IMR-90 (cell line): ENCODE measurements at regions not wholly inside any gene's neighbourhood (a gene's known extent, or its start where the extent isn't known, plus 50 kb on each side); places are given as distances from the start of the nearest gene placed in this dataset.

Source experiments
- ATAC-seq: fragments of 200-7000 bp; cut with Tn5 transposase; 2 replicates; pipeline ENCODE4 v1.9.1; 2020; ENCODE audit warnings: low read depth, mild to moderate bottlenecking, moderate library complexity
- BruUV-seq: library from RNA; stranded (reverse); fragments of 400-500 nt; replicated peaks from 2 replicates; lab custom pipeline; 2021; lab: Mats Ljungman, UMichigan
- CTCF ChIA-PET: fragments of 300-600 bp; formaldehyde crosslinking; extraction: SDS; loops from one replicate; lab custom pipeline; 2021; ENCODE audit warnings: antibody characterized with exemption; lab: Yijun Ruan, JAX
- POLR2A ChIA-PET: fragments of 300-600 bp; sonication (Branson Sonifier 250); formaldehyde crosslinking; loops from one replicate; lab custom pipeline; 2022; ENCODE audit warnings: antibody characterized with exemption; ENCODE audit not compliant: unreplicated experiment; lab: Charles Lee
- DNase-seq: peaks from one replicate; pipeline ENCODE4 v3.0.0; 2013
- H2AFZ ChIP-seq: replicated peaks from 2 replicates; pipeline ENCODE3; 2013; ENCODE audit warnings: low read length, mild to moderate bottlenecking; ENCODE audit not compliant: poor library complexity
- H2AK5ac ChIP-seq: 2 replicates; pipeline ENCODE4 v1.6.1; 2013; ENCODE audit warnings: low read depth, low read length, inconsistent platforms
- H2AK9ac ChIP-seq: replicated peaks from 2 replicates; pipeline ENCODE3; 2013; ENCODE audit warnings: mild to moderate bottlenecking, low read depth, low read length, moderate library complexity; ENCODE audit not compliant: poor library complexity
- H2BK120ac ChIP-seq: 2 replicates; pipeline ENCODE4 v1.6.1; 2013; ENCODE audit warnings: low read depth, low read length, inconsistent platforms
- H2BK15ac ChIP-seq: 3 replicates; pipeline ENCODE4 v1.6.1; 2013; ENCODE audit warnings: low read depth, low read length, inconsistent platforms
- H2BK20ac ChIP-seq: 2 replicates; pipeline ENCODE4 v1.6.1; 2013; ENCODE audit warnings: low read depth, mild to moderate bottlenecking, inconsistent platforms, low read length, moderate library complexity
- H2BK5ac ChIP-seq: 2 replicates; pipeline ENCODE4 v1.6.1; 2013; ENCODE audit warnings: mild to moderate bottlenecking, low read depth, low read length, inconsistent platforms; ENCODE audit not compliant: poor library complexity, severe bottlenecking
- H3K14ac ChIP-seq: replicated peaks from 2 replicates; pipeline ENCODE4 v1.6.1; 2013; ENCODE audit warnings: low read depth, low read length, inconsistent platforms
- H3K18ac ChIP-seq: 2 replicates; pipeline ENCODE4 v1.6.1; 2013; ENCODE audit warnings: low read depth, low read length, control low read depth
- H3K23ac ChIP-seq: 2 replicates; pipeline ENCODE4 v1.6.1; 2013; ENCODE audit warnings: low read depth, low read length, inconsistent platforms
- H3K27ac ChIP-seq: 2 replicates; pipeline ENCODE4 v1.5.1; 2013; ENCODE audit warnings: mild to moderate bottlenecking, control low read depth, low read length; ENCODE audit not compliant: insufficient read depth
- H3K27me3 ChIP-seq: 2 replicates; pipeline ENCODE4 v1.6.1; 2013; ENCODE audit warnings: low read length; ENCODE audit not compliant: control insufficient read depth, insufficient read depth
- H3K36me3 ChIP-seq: 2 replicates; pipeline ENCODE4 v1.6.1; 2013; ENCODE audit warnings: low read length, mixed read lengths; ENCODE audit not compliant: control insufficient read depth, insufficient read depth
- H3K4ac ChIP-seq: 2 replicates; pipeline ENCODE4 v1.6.1; 2013; ENCODE audit warnings: low read depth, low read length, inconsistent platforms
- H3K4me1 ChIP-seq: 2 replicates; pipeline ENCODE4 v1.6.1; 2013; ENCODE audit warnings: low read length, mixed read lengths; ENCODE audit not compliant: control insufficient read depth, insufficient read depth
- H3K4me2 ChIP-seq: 2 replicates; pipeline ENCODE4 v1.6.1; 2013; ENCODE audit warnings: low read depth, mild to moderate bottlenecking, control low read depth, low read length, moderate library complexity
- H3K4me3 ChIP-seq: 2 replicates; pipeline ENCODE4 v1.5.1; 2013; ENCODE audit warnings: low read depth, mild to moderate bottlenecking, control low read depth, low read length, moderate library complexity; ENCODE audit not compliant: insufficient read depth
- H3K56ac ChIP-seq: 2 replicates; pipeline ENCODE4 v1.6.1; 2013; ENCODE audit warnings: low read length, inconsistent platforms; ENCODE audit not compliant: insufficient read depth; ENCODE audit errors: extremely low read depth
- H3K79me1 ChIP-seq, 2 experiments: 2 replicates each; pipeline ENCODE4 v1.6.1; 2013; ENCODE audit warnings: low read length in 2 of 2, inconsistent platforms in 1 of 2, low read depth in 1 of 2
- H3K9ac ChIP-seq: 2 replicates; pipeline ENCODE4 v1.6.1; 2013; ENCODE audit warnings: low read depth, low read length, control low read depth
- H3K9me1 ChIP-seq: 2 replicates; pipeline ENCODE4 v1.6.1; 2013; ENCODE audit warnings: low read length, inconsistent platforms; ENCODE audit not compliant: insufficient read depth
- H3K9me3 ChIP-seq: 2 replicates; pipeline ENCODE4 v1.6.1; 2013; ENCODE audit warnings: low read length; ENCODE audit not compliant: control insufficient read depth, insufficient read depth
- H4K20me1 ChIP-seq: 2 replicates; pipeline ENCODE4 v1.6.1; 2013; ENCODE audit warnings: low read length, inconsistent platforms; ENCODE audit not compliant: insufficient read depth
- H4K5ac ChIP-seq: 2 replicates; pipeline ENCODE4 v1.6.1; 2013; ENCODE audit warnings: mild to moderate bottlenecking, low read depth, low read length, control low read depth
- H4K8ac ChIP-seq, 2 experiments: 2 replicates each; pipeline ENCODE4 v1.6.1; 2013; ENCODE audit warnings: low read depth in 2 of 2, low read length in 2 of 2, control low read depth in 1 of 2, inconsistent platforms in 1 of 2
- H4K91ac ChIP-seq: 2 replicates; pipeline ENCODE4 v1.6.1; 2013; ENCODE audit warnings: low read depth, low read length, inconsistent platforms; ENCODE audit not compliant: insufficient read depth
- CEBPB ChIP-seq: IDR thresholded peaks from 2 replicates; pipeline ENCODE4 v1.6.1; 2012; ENCODE audit warnings: low read depth, low read length, improper control_type of control experiment
- ELK1 ChIP-seq: fragments of 150-350 bp; IDR thresholded peaks from 2 replicates; pipeline ENCODE4 v1.6.1; 2016; ENCODE audit warnings: low read depth, mild to moderate bottlenecking, low read length, moderate library complexity, borderline replicate concordance
- RCOR1 ChIP-seq: IDR thresholded peaks from 2 replicates; pipeline ENCODE4 v1.6.1; 2012; ENCODE audit warnings: mild to moderate bottlenecking, low read length, improper control_type of control experiment; ENCODE audit not compliant: insufficient replicate concordance
- dilution Hi-C: fragments of 300-500 bp; cut with HindIII; formaldehyde crosslinking; loops from one replicate; pipeline ENCODE4 v1.14.3; 2018; ENCODE audit warnings: low sequenced_read_pairs; ENCODE audit not compliant: unreplicated experiment
- in situ Hi-C: fragments of 300-500 bp; cut with MboI; formaldehyde crosslinking; loops from 3 replicates; pipeline ENCODE4 v1.14.3; 2019; ENCODE audit warnings: low sequenced_read_pairs, inconsistent platforms, mixed read lengths
- intact Hi-C: fragments of 100-400 bp; cut with micrococcal nuclease; formaldehyde crosslinking; loops from 2 replicates; pipeline ENCODE4 v1.10.0; 2022

DNA sequence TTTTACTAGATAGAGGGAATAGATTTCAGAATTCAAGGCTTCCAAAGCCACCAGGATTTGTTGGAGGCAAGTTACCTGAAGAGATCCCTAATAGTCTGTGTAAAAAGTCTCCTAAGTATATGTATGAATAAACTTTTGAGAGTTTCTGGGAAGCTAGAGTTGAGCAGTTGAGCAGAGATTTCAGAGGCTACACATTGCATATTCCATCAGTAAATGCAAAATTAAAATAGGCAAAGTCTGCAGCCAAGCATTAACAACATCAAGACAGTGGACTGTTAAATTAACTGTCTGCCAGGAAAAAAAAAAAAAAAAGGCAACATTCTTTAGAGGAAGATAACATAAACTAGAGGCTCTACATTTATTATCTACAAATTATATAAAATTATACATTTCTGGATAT, 420.4 kb upstream of the TMEFF2 start:
- H3K79me1 ChIP-seq, result no peaks in the 10 kb centered on the region
- H3K14ac ChIP-seq, result no peak overlapping the region
- POLR2A ChIA-PET, result no interaction called here
- CTCF ChIA-PET, result no interaction called here
- intact Hi-C loops, result no loop called here
- no peak overlapping the region for H2BK120ac ChIP-seq
- dilution Hi-C loops, result no loop called here
- H3K23ac ChIP-seq, result no peak overlapping the region
- no peak overlapping the region for H3K27ac ChIP-seq
- H3K4me1 ChIP-seq, result no peaks in the 10 kb centered on the region
- no peak overlapping the region for H2BK15ac ChIP-seq
- H3K4me2 ChIP-seq, result no peak overlapping the region
- H3K9me3 ChIP-seq, result no peaks in the 10 kb centered on the region
- H3K18ac ChIP-seq, result no peak overlapping the region
- no peak overlapping the region for H4K5ac ChIP-seq
- TF ChIP-seq RCOR1 (no peak), ELK1 (no peak), CEBPB (no peak)
- H3K36me3 ChIP-seq, result no peaks in the 10 kb centered on the region
- H3K27me3 ChIP-seq, result no peaks in the 10 kb centered on the region
- BruUV-seq, result no TSS peak
- in situ Hi-C loops, result no loop called here
- no peaks in the 10 kb centered on the region for H3K9me1 ChIP-seq
- no peak overlapping the region for H2BK5ac ChIP-seq
- no peak overlapping the region for H4K8ac ChIP-seq
- H2AFZ ChIP-seq, result no peak overlapping the region
- H3K4ac ChIP-seq, result no peak overlapping the region
- H4K20me1 ChIP-seq, result no peaks in the 10 kb centered on the region
- H3K4me3 ChIP-seq, result no peak overlapping the region
- ATAC-seq, result no peak
- H3K9ac ChIP-seq, result no peak overlapping the region
- no peak overlapping the region for H2BK20ac ChIP-seq
- DNase-seq, result no peak
- H4K91ac ChIP-seq, result no peak overlapping the region
- H3K56ac ChIP-seq, result no peak overlapping the region
- H2AK9ac ChIP-seq, result no peak overlapping the region
- H2AK5ac ChIP-seq, result no peak overlapping the region
